Small intestine (tissue), 7 donors: ENCODE measurements at regions not wholly inside any gene's neighbourhood (a gene's known extent, or its start where the extent isn't known, plus 50 kb on each side); places are given as distances from the start of the nearest gene placed in this dataset.

Source experiments
- DNase-seq, 2 donors: peaks; one replicate each; pipeline versions ENCODE4 v3.0.0 to v3.0.0-alpha.2; 2013
- FAIRE-seq: peaks from 2 replicates; lab custom pipeline; 2012; peaks lifted over from hg19 to GRCh38; lab: Jason Lieb, UNC
- H3K27ac ChIP-seq, 3 donors: one replicate each; pipeline ENCODE4 v1.5.1; 2013; ENCODE audit warnings: low read length in 2 of 3, mild to moderate bottlenecking in 2 of 3, control low read depth in 1 of 3, inconsistent platforms in 1 of 3, low read depth in 1 of 3, moderate library complexity in 1 of 3
- H3K27me3 ChIP-seq, 3 donors: one replicate each; pipeline ENCODE4 v1.6.1; 2013; ENCODE audit warnings: low read length in 3 of 3, inconsistent platforms in 1 of 3; ENCODE audit not compliant: control insufficient read depth in 3 of 3, insufficient read depth in 3 of 3
- H3K36me3 ChIP-seq, 3 donors: one replicate each; pipeline ENCODE4 v1.6.1; 2013; ENCODE audit warnings: low read length in 3 of 3, inconsistent platforms in 1 of 3, low read depth in 1 of 3, mild to moderate bottlenecking in 1 of 3, moderate library complexity in 1 of 3; ENCODE audit not compliant: control insufficient read depth in 3 of 3, insufficient read depth in 2 of 3
- H3K4me1 ChIP-seq, 3 donors: one replicate each; pipeline ENCODE4 v1.6.1; 2013; ENCODE audit warnings: low read length in 2 of 3, inconsistent platforms in 1 of 3, low read depth in 1 of 3, mild to moderate bottlenecking in 1 of 3, moderate library complexity in 1 of 3; ENCODE audit not compliant: control insufficient read depth in 3 of 3, insufficient read depth in 2 of 3
- H3K4me3 ChIP-seq, 3 donors: one replicate each; pipeline ENCODE4 v1.5.1; 2013; ENCODE audit warnings: low read length in 3 of 3, control low read depth in 1 of 3, inconsistent platforms in 1 of 3, low read depth in 1 of 3, mild to moderate bottlenecking in 1 of 3, moderate library complexity in 1 of 3
- H3K9me3 ChIP-seq, 2 donors: one replicate each; pipeline ENCODE4 v1.6.1; 2013; ENCODE audit warnings: low read depth in 1 of 2, low read length in 1 of 2; ENCODE audit not compliant: control insufficient read depth in 2 of 2, insufficient read depth in 1 of 2
- WGBS, 3 donors: extraction: QIAGEN DNeasy Blood & Tissue Kit; methylation state at CpG; one replicate each; pipeline ENCODE4 v1.1.7; 2013; 5-methylcytosine and 5-hydroxymethylcytosine counted together
- donor health status: healthy with polysubstance abuse.
- donor health status: control.
- donor health status: control.
- donor health status: Bipolar disorder and iron deficiency.
- donor health status: healthy.

DNA sequence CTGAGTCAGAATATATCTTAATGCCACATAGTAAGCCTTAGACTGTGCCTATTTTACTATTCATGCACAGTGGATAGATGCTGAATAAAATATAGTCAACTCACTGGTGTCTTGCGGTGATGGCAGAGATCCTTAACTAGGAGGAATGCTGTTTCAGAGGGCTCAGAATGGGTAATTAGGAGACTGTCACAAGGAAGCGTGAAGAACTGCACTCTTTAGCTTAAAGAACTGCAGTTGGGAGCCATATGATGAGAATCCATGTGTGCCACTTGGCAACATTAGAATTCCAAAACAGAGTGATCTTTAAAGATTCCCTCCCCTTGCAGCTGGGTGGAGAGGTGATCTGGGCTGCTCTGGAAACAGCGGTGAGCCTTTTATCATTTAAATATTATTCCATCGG is 357.6 kb downstream of the MCTP2 start:
- DNase-seq, result no peak
- no peaks in the 10 kb centered on the region for H3K27me3 ChIP-seq
- H3K9me3 ChIP-seq, result no peaks in the 10 kb centered on the region
- H3K36me3 ChIP-seq, result no peaks in the 10 kb centered on the region
- no peaks in the 10 kb centered on the region for H3K4me1 ChIP-seq
- no peak for FAIRE-seq
- no peak overlapping the region for H3K27ac ChIP-seq
- H3K4me3 ChIP-seq, result no peak overlapping the region
- 77 to 82% (median 81%) methylated on average over 4 of the region's 4 CpGs for WGBS, 3 donors

DNA sequence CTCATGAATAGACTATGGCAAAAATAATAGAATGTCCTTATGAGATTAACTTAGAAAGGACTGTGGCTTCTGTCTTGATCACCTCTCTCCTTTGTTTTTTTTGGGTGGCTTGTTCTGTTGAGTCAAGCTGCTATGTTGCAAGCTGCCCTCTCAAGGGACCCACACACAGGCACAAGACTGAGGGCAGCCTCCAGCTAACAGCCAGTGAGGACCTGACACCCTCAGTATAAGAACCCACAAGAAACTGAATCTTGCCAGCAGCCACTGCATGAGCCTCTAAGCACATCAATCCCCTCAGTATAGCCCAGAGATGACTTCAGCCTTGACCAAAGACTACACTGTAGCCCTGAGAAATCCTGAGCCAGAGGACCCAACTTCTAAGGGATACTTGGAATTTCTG is 361.1 kb downstream of the MCTP2 start:
- no peak for FAIRE-seq

GRCh38 chr15:94596707-94597106 is 365.3 kb downstream of the MCTP2 start:
- Histone ChIP-seq H3K4me1 (no peaks in the 10 kb centered on the region), H3K9me3 (no peaks in the 10 kb centered on the region), H3K36me3 (no peaks in the 10 kb centered on the region), H3K27ac (no peak overlapping the region), H3K27me3 (no peaks in the 10 kb centered on the region), H3K4me3 (no peak overlapping the region)
- DNase-seq, result no peak
- FAIRE-seq, result no peak
- WGBS, 3 donors, result 60 to 86% (median 68%) methylated on average over 1 of the region's 1 CpG

More for the DNA sequence above, 361.1 kb downstream of the MCTP2 start:
- DNase-seq, result no peak
- Histone ChIP-seq H3K9me3 (no peaks in the 10 kb centered on the region), H3K4me1 (no peaks in the 10 kb centered on the region), H3K4me3 (no peak overlapping the region), H3K36me3 (no peaks in the 10 kb centered on the region), H3K27ac (no peak overlapping the region), H3K27me3 (no peaks in the 10 kb centered on the region)

- no peak overlapping the region for H3K4me3 ChIP-seq
- no peak for DNase-seq
- no peaks in the 10 kb centered on the region for H3K27me3 ChIP-seq
- H3K9me3 ChIP-seq, result no peaks in the 10 kb centered on the region
- WGBS, 3 donors, result 80 to 82% (median 80%) methylated on average over 8 of the region's 8 CpGs
- no peak overlapping the region for H3K27ac ChIP-seq
- no peak for FAIRE-seq
- no peaks in the 10 kb centered on the region for H3K36me3 ChIP-seq
- no peaks in the 10 kb centered on the region for H3K4me1 ChIP-seq
Observed at GRCh38 chr15:94600505-94600904, 369.1 kb downstream of the MCTP2 start.

DNA sequence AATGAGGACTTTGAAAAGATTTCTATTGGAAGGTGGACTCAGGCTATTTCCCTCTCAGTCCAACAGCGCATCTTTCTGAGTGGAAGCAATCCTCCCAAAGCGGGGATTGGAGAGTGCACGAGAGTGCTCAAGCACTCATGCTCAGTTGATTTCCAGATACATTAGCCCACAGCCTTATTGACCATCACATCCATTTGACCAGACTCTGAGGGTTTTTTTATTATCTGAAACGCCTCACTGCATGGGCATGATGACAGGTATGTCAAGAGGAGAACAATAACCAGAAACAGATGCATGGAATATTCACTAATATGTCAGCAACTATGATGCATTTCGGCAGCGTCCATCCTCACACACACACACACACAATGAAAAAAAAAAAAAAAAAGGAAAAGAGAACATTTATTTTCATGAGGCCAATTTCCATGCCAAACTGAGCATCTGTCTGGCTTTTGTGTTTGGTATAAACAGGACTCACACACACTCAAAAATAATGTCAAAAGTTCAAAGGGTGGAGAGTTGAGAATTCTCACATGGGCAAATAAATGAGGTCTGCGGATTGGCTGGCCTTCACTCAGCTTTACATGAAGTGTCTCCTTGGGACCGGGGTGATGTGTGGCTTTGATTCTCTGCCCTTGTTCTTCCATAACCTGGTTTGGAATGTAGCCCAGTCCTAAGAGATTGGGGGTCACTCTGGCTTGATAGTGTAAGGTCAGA is 371.6 kb downstream of the MCTP2 start:
- Histone ChIP-seq H3K36me3 (no peaks in the 10 kb centered on the region), H3K27ac (no peak overlapping the region), H3K4me1 (peaks cover 0 to 2% (median 0%) of the 10 kb centered on the region in 3 donors), H3K4me3 (no peak overlapping the region), H3K9me3 (no peaks in the 10 kb centered on the region), H3K27me3 (no peaks in the 10 kb centered on the region)
- WGBS, 3 donors, result 70 to 77% (median 73%) methylated on average over 8 of the region's 8 CpGs
- no peak for FAIRE-seq
- DNase-seq, result no peak

DNA sequence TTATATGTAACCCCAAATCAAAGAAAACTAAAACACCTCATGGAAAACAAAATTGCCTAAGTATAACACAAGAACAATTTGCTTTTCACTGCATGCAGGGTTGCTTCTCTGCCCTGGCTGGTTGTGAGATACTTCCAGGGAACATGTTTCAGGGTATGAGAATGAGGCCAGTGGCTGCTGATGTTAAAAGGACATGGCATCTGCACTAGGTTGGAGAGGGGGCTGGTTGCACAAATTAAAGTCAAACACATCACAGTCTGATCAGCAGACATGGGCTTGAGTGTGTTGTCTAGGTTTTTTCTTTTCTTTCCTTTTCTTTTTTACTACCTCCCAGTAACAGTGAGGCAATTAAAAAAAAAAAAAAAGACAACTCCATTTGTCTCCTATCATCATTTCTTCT is 374.9 kb downstream of the MCTP2 start:
- no peak overlapping the region for H3K4me3 ChIP-seq
- DNase-seq (no peak), FAIRE-seq (no peak)
- peaks cover 0 to 2% (median 0%) of the 10 kb centered on the region in 3 donors for H3K4me1 ChIP-seq
- H3K27me3 ChIP-seq, result no peaks in the 10 kb centered on the region
- no peaks in the 10 kb centered on the region for H3K9me3 ChIP-seq
- H3K36me3 ChIP-seq, result no peaks in the 10 kb centered on the region
- H3K27ac ChIP-seq, result no peak overlapping the region

GRCh38 chr15:94607176-94607654 is 375.9 kb downstream of the MCTP2 start:
- 35 to 75% (median 54%) methylated on average over 7 of the region's 7 CpGs for WGBS, 3 donors
- Histone ChIP-seq H3K4me3 (no peak overlapping the region), H3K9me3 (no peaks in the 10 kb centered on the region), H3K27me3 (no peaks in the 10 kb centered on the region), H3K27ac (peak overlapping the region in 2 of 3 donors; percentile 5 to 24), H3K36me3 (no peaks in the 10 kb centered on the region), H3K4me1 (peaks cover 0 to 2% (median 0%) of the 10 kb centered on the region in 3 donors)
- no peak for FAIRE-seq
- peak; percentile 15 to 18 for DNase-seq

GRCh38 chr15:94610069-94610468 is 378.7 kb downstream of the MCTP2 start:
- H3K27ac ChIP-seq, result no peak overlapping the region
- DNase-seq, result no peak
- H3K9me3 ChIP-seq, result no peaks in the 10 kb centered on the region
- FAIRE-seq, result no peak
- H3K27me3 ChIP-seq, result no peaks in the 10 kb centered on the region
- H3K4me3 ChIP-seq, result no peak overlapping the region
- H3K4me1 ChIP-seq, result peaks cover 0 to 2% (median 0%) of the 10 kb centered on the region in 3 donors
- H3K36me3 ChIP-seq, result no peaks in the 10 kb centered on the region
- 36 to 67% (median 41%) methylated on average over 2 of the region's 2 CpGs for WGBS, 3 donors

GRCh38 chr15:94610485-94610884 is 379.1 kb downstream of the MCTP2 start:
- 74 to 83% (median 78%) methylated on average over 3 of the region's 3 CpGs for WGBS, 3 donors

More at GRCh38 chr15:94610485-94610884, 379.1 kb downstream of the MCTP2 start:
- DNase-seq, result no peak
- H3K27me3 ChIP-seq, result no peaks in the 10 kb centered on the region
- H3K9me3 ChIP-seq, result no peaks in the 10 kb centered on the region
- H3K27ac ChIP-seq, result no peak overlapping the region
- H3K36me3 ChIP-seq, result no peaks in the 10 kb centered on the region
- no peak for FAIRE-seq
- H3K4me3 ChIP-seq, result no peak overlapping the region
- peaks cover 0 to 2% (median 0%) of the 10 kb centered on the region in 3 donors for H3K4me1 ChIP-seq
